HK-2 (cell line): ENCODE measurements at regions not wholly inside any gene's neighbourhood (a gene's known extent, or its start where the extent isn't known, plus 50 kb on each side); places are given as distances from the start of the nearest gene placed in this dataset.

Experiments used
- DNase-seq: peaks from one replicate; pipeline ENCODE4 v3.0.0-alpha.2; 2018; ENCODE audit not compliant: unreplicated experiment

DNA sequence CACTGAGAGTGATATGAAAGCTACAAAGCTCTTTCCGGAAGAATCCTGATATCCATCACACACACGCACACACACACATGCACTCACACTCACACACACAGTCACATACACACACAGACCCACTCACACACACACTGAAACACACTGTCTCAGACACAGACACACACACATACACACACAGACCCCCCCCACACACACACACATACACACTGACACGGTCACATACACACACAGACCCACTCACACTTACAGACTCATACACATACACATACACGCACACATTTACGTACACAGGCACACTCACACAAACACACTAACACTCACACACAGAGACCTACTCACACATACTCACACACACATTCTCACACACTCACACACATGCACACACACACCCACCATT is 58.6 kb downstream of the LIG4 start:
- no peak for DNase-seq

DNA sequence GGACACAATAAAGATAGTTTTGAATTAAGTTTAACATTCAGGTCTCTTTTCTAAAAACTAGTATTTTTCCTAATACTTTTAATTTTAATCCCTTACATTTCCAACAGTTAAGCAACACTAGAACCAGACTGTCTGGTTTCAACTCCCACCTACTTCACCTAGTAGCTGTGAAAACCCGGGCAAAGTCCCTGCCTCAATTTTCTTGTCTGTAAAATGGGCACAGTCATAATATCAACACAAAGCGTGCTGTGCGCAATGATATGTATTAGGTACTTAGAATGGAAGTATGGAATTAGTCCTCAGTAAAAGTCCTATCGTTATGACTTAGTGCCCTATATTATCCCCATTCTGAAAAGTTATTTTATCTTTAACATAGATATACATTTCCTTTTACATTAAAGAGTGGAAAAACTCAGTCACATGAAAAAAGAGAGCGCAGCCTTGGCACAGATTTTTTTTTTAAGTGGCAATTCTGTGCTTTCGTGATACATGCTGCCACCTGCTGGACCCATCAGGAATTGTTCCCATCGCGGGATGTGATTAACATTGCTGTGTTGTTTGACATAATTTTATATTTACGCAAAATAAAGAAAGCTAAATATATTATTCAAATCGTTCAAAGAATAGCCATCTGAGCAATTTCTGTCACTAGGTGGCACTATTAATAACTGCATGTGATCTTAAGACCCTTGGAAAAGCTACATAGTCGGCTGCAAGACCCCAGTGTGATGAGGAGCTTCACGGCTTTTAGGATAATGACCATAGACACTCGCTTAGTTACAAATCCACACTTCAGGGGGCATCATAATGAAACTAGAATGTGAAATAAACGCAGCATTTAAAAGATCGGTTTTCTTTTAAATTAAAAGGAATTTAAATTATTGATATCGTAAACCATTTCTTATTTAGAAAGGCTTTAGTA is 59.9 kb downstream of the LIG4 start:
- peak; percentile 38 for DNase-seq

DNA sequence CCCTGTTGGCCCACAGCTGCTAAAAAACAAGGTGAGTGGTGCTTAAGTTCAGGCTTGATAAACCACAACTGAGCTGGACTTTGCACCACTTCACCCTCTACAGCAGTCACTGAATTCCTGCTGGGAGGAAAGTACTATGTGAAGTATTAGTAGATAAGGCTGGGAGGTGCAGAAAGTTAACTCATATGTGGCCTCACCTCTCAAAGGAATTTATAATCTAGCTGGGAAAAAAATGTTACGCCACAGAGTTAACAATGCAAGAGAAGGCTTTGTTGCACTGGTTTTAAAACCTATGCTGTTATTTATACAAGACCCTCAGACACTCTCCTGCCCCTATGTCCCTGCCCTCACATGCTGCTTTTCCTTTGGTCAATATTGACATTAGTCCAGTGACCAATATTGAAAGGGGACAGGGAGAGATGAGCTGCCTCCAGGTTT is 60.9 kb downstream of the LIG4 start:
- no peak for DNase-seq

DNA sequence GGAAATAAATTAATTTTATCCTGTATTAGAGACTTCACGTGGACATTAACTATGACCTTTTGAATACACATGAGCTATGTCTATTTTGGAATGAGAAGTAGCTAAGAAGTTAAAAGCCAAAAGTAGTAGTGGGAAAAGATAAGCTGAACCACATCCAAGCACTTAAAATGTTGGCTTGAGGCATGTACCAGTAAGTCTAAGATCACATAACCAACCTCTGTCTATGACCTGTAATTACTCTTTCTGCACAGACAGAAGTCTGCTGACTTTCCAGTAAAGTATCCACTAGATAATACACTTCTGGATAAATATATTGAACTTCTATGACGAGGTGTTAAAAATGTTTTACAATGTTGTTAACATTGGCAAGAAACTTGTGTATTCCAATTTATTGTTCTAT is 68.7 kb downstream of the LIG4 start:
- no peak for DNase-seq

DNA sequence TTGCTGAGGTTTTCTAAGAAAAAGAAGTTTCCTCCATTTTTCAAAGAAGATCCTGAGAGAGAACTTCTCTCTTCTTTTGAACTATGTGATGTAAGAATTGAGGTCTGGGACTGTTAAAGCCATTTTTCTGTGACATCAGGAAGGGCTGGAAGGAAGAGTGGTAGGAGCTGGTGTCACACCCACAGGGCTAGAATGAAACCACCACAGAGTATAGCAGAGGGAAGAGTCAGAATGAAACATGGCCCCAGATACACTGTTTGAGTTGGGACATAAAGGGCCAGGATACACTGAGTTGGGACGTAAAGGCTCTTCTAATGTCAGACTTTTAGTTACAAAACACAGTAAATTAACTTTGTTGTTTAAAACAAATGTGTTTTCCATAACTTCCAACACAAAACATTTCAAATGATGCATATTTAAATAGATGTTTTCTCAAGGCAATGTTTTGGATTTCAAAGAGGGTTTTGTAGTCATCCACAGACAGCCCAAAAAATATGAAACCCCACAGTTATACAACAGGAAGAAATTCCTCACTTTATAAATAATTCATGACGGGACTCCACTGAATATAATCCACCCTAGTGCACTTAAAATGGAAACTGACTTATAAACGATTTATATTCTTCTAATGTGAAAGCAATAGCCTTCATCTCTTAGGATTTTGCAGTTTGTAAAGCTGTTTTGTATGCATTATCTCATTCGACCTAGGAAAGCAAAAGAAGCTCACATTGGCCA is 72.5 kb downstream of the LIG4 start:
- DNase-seq: no peak

DNA sequence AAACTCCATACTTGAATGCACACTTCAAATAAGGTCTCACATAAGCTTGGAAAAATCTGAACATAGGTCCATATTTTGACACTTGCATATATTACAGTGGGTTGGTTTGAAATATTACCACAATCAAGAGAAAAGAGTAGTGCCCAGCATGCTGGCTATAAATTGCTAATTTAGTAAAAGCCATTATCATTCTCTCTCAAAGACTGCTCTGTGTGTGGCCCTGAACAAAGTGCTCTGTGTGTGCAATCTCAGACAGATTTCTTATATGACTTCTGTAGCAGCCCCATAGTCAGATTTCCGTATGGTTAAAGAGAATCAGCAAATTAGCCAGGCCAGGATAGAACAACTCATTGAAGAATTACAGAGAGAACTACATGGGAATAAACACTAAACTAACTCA is 78.2 kb downstream of the LIG4 start:
- no peak for DNase-seq

DNA sequence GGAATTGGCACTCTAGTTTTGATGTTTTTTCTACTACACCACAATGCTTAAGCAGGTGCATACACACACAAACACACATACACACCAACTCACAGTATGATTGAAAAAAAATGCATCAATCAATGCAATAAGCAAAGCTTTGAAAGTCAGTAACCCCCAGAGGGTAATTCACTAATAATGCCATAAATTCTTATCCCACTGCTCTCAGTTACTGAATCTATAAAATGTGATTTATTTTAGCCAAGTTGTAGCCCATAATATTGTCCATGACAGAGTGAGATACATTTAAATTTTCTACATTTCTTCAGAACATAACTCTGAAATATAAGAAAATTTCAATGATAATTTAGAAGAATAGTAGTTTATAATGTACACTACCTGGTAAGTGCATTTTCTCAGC is 87.9 kb downstream of the LIG4 start:
- no peak for DNase-seq

DNA sequence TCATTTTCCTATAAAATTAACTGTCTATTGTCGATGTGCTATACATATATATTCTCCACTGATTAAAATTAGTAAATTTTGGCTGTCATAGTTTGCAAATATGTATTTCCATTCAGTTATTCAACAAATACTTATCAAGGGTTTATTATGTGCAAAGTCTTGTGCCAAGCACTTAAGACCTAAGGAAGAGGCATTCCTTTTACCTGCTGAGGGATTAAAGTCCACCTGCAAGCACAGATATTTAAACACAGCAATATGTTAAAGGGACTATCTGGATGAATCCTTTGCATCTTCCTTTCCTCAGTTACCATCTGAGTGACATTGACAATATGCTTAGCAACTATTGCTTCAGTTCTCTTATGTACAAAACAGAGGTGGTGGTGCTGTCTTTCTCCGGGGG is 89.3 kb downstream of the LIG4 start:
- no peak for DNase-seq

DNA sequence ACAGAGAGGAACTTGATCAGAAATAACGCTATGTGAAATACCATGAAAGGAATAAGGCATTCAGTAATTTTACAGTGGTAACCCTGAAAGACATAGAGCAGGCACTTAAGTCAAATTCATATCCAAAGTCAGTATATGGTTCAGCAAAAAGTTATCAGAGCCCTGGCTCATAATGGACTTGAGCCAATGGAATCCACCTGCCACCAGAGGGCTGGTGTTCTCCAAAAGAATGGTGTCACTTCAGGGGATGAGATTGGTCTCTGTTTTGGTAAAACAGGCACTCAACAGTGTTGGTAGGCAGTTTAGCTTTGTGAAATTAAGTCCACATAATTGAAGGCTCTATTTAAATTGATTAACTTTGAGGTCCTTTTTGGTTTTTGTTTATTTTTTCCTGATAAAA is 93.9 kb downstream of the LIG4 start:
- no peak for DNase-seq

DNA sequence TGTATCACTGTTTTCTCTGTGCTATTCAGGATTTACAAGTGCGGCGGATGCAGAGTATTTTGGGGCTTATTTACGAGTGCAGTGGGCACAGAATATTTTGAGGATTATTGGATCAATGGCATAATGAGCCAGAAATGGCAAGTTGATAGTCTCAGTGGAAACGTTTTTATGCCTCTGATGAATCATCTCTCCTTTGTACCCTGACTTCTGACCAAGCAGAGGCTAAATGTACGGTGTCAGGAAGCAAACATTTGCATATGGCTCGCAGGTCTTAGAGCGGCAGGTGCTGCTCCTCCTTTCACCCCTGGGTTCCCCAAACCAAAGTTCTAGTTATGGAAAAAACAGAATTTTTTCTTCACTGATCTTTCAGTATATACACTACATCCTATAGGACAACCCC is 94.5 kb downstream of the LIG4 start:
- no peak for DNase-seq

DNA sequence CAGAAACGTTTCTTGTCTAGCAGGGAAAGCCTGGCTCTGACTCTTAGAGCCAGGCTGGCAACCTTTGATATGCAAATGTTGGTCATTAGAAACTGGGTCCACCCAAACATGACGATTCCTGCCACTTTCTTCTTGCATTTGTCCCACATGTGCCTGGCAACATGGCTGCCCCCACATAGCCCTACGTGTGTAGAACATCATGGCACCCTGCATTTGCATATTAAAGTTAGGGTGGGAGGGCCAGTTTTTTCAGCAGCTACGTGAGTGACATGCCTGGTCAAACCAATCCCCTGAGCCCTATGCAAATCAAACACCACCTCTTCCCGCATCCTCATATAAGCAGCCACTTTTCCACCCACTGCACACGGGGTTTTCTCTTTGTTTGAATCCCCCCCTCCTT is 95.0 kb downstream of the LIG4 start:
- DNase-seq: no peak

DNA sequence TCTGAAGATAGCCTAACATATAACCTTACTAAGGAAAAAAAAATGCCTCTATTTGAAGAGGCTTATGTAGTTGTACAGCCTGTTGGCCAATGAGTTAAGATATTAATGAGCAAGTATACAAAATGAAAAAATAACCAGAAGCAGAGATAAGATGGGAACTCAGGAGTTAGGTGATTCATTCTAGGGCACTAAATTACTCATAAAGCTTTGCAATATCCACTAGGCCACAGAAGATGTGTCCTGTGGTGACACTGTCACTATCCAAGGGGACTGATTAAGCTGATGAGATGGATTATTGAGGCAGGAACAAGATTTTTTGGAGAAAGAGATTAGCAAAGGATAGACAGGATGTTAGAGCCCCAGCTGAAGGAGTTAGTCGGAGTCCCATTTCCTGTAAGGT is 99.6 kb downstream of the LIG4 start:
- DNase-seq: no peak

DNA sequence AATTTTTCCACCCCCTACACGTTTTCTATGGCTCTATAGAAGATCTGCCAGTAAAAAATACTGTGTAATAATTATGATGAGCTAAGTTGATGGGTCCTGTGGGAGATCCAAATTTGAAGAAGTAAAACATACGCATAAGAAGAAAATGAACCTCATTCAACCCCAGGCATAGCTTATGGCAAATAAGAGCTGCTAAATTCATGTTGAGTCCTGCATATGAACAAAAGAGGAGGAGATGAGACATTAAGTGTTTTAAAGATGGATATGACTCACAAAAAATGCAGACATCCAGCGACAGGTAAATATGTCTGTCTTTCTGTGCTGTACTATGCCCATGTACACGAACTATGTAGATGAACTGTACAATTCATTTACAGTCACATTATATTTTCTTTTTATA is 101.9 kb downstream of the LIG4 start:
- DNase-seq: no peak

DNA sequence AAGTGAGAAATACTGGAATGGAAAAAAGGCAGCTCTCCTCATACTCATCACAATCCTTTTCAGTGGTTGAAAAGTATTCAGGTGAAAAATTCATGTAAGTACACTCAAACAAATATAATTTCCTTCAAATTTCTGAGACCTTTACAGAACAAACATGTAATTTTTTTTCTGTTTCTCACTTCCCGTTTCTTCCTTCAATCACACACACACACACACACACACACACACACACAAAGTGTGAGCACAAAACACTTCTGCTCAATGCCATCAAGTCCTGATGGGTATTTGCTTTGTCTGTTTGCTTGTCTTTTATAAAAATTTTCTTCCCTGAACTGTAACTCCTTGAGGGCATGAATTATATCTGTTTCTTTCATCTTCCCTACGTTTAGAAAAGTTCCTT is 110.6 kb downstream of the LIG4 start:
- no peak for DNase-seq

DNA sequence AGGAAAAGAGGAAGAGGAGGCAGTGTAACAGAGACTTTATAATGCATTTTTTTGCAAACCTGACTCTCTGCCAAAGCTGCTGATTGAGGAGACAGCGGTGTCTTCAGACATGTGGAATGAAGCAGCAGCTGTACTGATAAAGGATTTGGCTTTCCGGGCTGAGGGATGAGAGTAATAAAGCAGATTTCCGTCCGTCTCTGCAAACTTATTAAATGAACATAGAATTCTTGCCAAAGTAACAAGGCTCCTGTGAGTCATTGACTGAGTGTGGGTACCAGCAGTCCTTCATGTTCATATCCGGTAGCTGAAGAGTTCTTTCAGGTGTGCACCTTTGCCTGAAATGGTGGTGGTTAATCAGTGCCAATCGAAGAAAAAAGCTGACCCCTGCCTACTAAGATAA is 112.6 kb downstream of the LIG4 start:
- DNase-seq: no peak

DNA sequence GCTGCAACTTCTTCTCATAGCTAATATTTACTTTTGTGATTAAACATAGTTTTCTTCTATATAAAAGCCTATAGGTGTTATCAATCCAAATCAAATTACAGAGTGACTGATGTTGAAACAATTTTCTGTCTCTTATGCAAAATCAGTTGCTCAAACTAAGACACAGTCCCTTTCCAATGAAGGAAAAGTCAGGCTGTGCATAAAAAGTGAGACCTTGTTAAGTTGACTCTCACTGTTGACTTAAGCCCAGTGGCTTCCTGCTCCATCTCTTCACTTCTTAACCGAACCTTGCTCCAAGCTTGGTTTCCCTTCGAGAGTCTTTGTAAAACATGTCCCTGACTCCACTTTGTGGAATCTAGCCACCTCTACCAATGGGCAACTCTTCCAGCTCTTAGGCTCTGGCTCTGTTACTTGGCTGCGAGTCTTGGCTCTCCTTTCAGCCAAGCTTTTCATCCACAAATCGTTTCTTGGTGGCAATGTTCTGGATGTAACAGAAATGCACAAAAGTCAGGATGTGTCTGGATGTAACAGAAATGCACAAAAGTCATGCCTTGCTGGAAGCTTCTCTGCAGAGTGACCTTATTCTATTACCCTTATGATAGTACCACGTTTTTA is 118.9 kb downstream of the LIG4 start:
- no peak for DNase-seq

DNA sequence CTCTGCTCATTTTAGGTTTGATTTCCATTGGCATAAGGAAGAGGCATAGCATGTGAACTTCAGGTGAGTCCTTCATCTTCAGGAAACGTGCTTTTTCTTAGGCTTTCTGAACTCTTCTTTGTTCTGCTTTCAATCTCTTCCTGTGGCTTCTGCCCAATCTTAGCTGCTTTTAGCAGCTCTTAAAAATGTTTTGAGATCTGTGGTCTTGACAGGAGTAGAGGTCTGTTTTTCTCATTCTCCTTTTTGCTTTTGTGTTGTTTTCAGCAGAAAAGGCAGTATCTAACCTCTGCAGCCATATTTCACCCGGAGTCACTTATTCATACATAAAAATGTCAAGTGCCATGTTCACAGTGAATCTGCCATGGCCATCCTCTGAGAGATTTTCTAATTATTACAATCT is 120.3 kb downstream of the LIG4 start:
- no peak for DNase-seq

DNA sequence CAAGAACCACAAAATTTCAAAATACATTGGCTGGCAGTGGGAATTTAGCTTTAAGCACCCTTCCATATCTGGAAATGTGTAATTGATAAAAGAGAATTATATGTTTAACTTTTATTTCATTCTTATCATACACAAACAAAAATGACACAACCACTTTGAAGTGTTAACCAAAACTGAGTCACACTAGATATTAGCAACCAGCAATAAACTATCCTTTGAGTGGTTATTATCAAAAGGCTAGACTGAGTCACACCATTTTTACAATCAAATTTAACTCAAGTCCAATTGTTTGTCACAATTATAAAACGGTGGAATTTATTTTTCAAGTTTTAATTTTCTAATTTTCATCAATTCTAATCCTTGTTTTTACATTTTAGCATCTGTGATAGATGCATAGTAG is 121.7 kb downstream of the LIG4 start:
- no peak for DNase-seq

DNA sequence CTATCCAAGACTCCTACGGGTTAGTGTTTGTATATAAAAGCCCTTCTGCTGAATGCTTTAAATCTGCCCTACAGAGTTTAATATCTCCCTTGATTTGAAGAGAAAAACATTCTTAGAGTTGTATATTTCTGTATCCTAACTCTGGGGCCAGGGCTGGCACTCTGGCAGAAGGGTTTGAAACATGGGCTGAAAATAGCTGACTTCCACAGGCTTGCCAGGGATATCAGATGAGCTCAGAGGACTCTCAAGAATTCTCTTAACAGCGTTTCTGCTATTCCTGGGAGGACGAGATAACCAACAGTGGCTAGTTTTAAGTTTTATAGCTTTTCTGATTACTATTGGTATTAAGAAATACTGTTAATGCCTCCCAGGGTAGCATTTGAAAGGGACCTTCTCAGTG is 127.5 kb downstream of the LIG4 start:
- DNase-seq: no peak

DNA sequence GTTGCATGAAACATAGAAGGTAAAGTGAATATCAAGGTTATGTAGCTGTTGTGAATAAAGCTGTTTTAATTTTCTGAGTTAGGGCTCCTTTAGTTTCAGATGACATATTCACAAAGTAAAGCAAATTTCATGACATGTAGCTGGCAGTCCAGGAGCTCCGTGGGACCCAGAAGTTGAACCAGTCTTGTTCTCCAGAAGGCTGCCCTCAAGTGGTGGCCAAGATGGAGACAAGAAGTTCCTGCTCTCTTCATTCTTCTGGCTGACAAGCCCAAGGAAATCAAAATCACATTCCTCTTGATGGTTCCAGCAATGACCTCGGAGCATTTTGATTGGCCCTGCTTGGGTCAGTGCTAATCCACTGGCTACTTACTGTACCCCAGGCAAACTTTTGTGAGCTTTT is 128.7 kb downstream of the LIG4 start:
- DNase-seq: peak; percentile 1

DNA sequence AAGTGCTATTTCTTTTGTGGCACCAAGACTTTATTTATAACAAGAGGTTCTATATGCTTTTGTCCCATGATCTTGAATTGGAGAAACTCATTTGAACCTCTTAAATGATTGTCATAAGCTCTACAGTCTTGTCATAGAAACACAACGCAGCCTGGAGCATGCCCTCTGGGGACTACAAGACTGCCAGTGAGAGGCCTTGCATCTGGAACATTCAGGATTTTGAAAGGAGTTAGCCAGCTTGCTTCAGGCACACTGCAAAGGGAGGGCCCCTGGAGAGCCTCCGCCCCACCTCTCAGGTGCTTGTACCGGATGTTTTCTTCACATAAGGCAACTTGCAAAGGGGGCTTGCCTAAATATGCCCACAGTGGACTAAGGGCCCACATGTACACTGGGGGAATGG is 130.5 kb downstream of the LIG4 start:
- no peak for DNase-seq

DNA sequence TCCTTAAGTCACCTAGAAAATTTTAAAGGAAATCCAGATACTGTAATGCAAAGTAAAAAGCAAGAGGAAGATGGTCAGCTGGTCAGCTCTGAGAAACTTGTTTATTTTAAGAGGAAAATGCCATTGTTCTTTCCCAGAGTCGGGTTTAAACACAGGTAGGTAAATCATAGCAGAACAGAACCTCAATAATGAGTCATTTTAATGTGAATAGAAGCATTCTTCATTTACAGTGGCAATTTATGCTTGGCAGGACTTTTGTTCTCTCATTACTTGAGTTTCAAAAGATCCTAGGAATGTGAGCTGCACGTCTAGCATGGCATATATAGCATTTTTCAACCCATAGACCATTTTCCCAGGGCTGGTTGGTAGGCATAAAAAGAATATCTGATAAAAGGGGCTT is 132.3 kb downstream of the LIG4 start:
- DNase-seq: no peak

DNA sequence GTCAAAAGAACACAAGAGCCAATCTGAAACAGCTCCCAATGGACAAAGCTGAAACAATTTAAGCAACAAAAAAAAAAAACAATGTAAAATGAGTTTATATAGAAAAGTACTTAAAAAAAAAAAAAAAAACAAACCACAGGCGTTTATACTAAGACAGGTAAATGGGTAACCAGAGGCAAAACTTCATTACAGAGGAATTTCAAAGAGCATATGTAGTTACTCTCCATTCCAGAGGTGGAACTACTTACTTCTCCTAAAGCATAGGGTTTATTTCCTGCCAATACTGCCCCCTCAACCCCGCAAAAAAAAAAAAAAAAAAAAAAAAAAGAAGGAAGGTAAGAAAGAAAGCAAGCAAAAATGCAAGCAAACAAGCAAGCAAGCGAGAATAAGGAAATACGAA is 132.9 kb downstream of the LIG4 start:
- no peak for DNase-seq
